Activated CD4-positive, alpha-beta T cell treated with anti-CD3 and anti-CD28 coated beads, Interleukin-2, amount 10 ng/mL, durations not matched to agents 7 days and 5 days (primary cell): ENCODE measurements at regions not wholly inside any gene's neighbourhood (a gene's known extent, or its start where the extent isn't known, plus 50 kb on each side); places are given as distances from the start of the nearest gene placed in this dataset.

Experiments used
- CTCF ChIA-PET: fragments of 350-600 bp; sonication (Branson Sonifier 250); formaldehyde crosslinking; loops from one replicate; lab custom pipeline; 2021; ENCODE audit warnings: antibody characterized with exemption; lab: Charles Lee
- POLR2A ChIA-PET: fragments of 350-600 bp; sonication (Branson Sonifier 250); formaldehyde crosslinking; loops from one replicate; lab custom pipeline; 2021; ENCODE audit warnings: antibody characterized with exemption; lab: Charles Lee
- DNase-seq: peaks from one replicate; pipeline ENCODE4 v3.0.0-alpha.2; 2020
- H3K27ac Mint-ChIP-seq: one replicate; pipeline ENCODE4 v1.8.0; 2021; ENCODE audit warnings: mild to moderate bottlenecking, moderate library complexity, mixed read lengths
- H3K27me3 Mint-ChIP-seq: one replicate; pipeline ENCODE4 v1.8.0; 2021; ENCODE audit warnings: mixed read lengths
- H3K36me3 Mint-ChIP-seq: one replicate; pipeline ENCODE4 v1.8.0; 2021; ENCODE audit warnings: low read depth, mixed read lengths
- H3K4me1 Mint-ChIP-seq: one replicate; pipeline ENCODE4 v1.8.0; 2021; ENCODE audit warnings: mixed read lengths
- H3K4me3 Mint-ChIP-seq: one replicate; pipeline ENCODE4 v1.8.0; 2021; ENCODE audit warnings: mild to moderate bottlenecking, moderate library complexity, mixed read lengths
- H3K9me3 Mint-ChIP-seq: one replicate; pipeline ENCODE4 v1.8.0; 2021; ENCODE audit warnings: mixed read lengths

- CTCF ChIA-PET, result no interaction called here
- POLR2A ChIA-PET, result no interaction called here
- no peak overlapping the region for H3K4me3 Mint-ChIP-seq
Measured at GRCh38 chr9:21590058-21590996, 108.2 kb upstream of the IFNE start.

GRCh38 chr9:21591221-21592062, 109.3 kb upstream of the IFNE start:
- no peak overlapping the region for H3K27ac Mint-ChIP-seq
- H3K4me3 Mint-ChIP-seq, result no peak overlapping the region
- no peaks in the 10 kb centered on the region for H3K36me3 Mint-ChIP-seq
- DNase-seq, result peak; percentile 43
- peaks cover 22% of the 10 kb centered on the region for H3K27me3 Mint-ChIP-seq
- ChIA-PET CTCF (interaction anchor here (0.8 kb wide), 1 partner anchor 17 kb away, joined by 4 read pairs; no protein-coding TSS in a partner anchor), POLR2A (no interaction called here)
- H3K4me1 Mint-ChIP-seq, result peaks cover 13% of the 10 kb centered on the region
- H3K9me3 Mint-ChIP-seq, result no peaks in the 10 kb centered on the region

More at GRCh38 chr9:21590058-21590996, 108.2 kb upstream of the IFNE start:
- H3K9me3 Mint-ChIP-seq, result no peaks in the 10 kb centered on the region
- H3K27ac Mint-ChIP-seq, result no peak overlapping the region
- peaks cover 21% of the 10 kb centered on the region for H3K4me1 Mint-ChIP-seq
- DNase-seq, result no peak
- peaks cover 13% of the 10 kb centered on the region for H3K27me3 Mint-ChIP-seq
- H3K36me3 Mint-ChIP-seq, result no peaks in the 10 kb centered on the region

DNA sequence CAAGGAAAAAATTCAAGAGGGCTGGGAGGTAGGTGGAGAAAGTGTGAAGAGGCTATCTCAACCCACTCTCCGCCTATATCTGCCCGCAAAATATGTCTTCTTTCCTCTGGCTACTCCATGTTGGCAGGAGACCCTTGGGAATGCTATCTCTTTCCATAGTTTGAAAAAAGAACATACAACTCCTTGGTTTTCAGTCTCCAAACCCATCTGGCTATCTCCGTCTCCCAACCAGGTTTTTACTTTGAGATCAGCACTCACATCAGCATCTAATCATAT, 109.9 kb upstream of the IFNE start:
- POLR2A ChIA-PET, result no interaction called here
- Mint-ChIP-seq H3K9me3 (no peaks in the 10 kb centered on the region), H3K27ac (no peak overlapping the region), H3K27me3 (peaks cover 25% of the 10 kb centered on the region), H3K36me3 (no peaks in the 10 kb centered on the region), H3K4me1 (peaks cover 13% of the 10 kb centered on the region), H3K4me3 (no peak overlapping the region)
- no peak for DNase-seq
- CTCF ChIA-PET, result interaction anchor here (0.8 kb wide), 1 partner anchor 18 kb away, joined by 4 read pairs; no protein-coding TSS in a partner anchor

- DNase-seq, result no peak
- ChIA-PET CTCF (no interaction called here), POLR2A (no interaction called here)
- H3K9me3 Mint-ChIP-seq, result no peaks in the 10 kb centered on the region
- H3K27me3 Mint-ChIP-seq, result peaks cover 22% of the 10 kb centered on the region
- H3K4me3 Mint-ChIP-seq, result no peak overlapping the region
- no peaks in the 10 kb centered on the region for H3K36me3 Mint-ChIP-seq
- peaks cover under 1% of the 10 kb centered on the region for H3K4me1 Mint-ChIP-seq
- no peak overlapping the region for H3K27ac Mint-ChIP-seq
Measured at GRCh38 chr9:21597284-21597683, 115.2 kb upstream of the IFNE start.

GRCh38 chr9:21598749-21599148, 116.6 kb upstream of the IFNE start:
- CTCF ChIA-PET, result no interaction called here
- POLR2A ChIA-PET, result no interaction called here
- no peaks in the 10 kb centered on the region for H3K4me1 Mint-ChIP-seq
- DNase-seq, result no peak
- H3K9me3 Mint-ChIP-seq, result no peaks in the 10 kb centered on the region
- H3K36me3 Mint-ChIP-seq, result no peaks in the 10 kb centered on the region
- H3K27me3 Mint-ChIP-seq, result peaks cover 22% of the 10 kb centered on the region
- H3K27ac Mint-ChIP-seq, result no peak overlapping the region
- H3K4me3 Mint-ChIP-seq, result no peak overlapping the region

DNA sequence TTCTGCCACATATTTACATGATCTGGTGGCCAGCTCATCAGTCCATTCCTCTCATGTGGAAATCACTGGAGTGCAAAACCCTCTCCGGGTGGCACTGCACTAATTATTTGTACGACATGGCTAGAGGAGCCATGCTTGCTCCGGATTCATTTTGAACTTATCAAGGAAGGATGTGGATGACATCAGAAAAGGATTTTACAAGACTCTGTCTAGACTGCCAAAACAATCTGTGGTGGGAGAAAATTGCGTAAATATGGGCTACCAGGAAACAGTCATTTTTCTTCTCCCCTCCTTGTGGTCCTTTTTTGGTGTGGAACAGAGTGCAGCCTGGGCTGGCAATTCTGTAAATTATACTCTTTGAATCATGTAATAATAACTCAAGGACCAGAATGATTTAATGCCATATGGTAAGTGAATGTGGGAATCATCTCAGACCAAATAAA, 123.4 kb upstream of the IFNE start:
- ChIA-PET CTCF (no interaction called here), POLR2A (no interaction called here)
- Mint-ChIP-seq H3K9me3 (peaks cover 11% of the 10 kb centered on the region), H3K36me3 (peaks cover 6% of the 10 kb centered on the region), H3K4me1 (peaks cover 16% of the 10 kb centered on the region), H3K27ac (no peak overlapping the region), H3K4me3 (no peak overlapping the region), H3K27me3 (peaks cover 10% of the 10 kb centered on the region)
- no peak for DNase-seq

GRCh38 chr9:21607576-21607975, 125.5 kb upstream of the IFNE start:
- Mint-ChIP-seq H3K36me3 (peaks cover 10% of the 10 kb centered on the region), H3K27ac (no peak overlapping the region), H3K4me3 (no peak overlapping the region), H3K4me1 (peaks cover 34% of the 10 kb centered on the region), H3K27me3 (peaks cover 10% of the 10 kb centered on the region), H3K9me3 (peaks cover 13% of the 10 kb centered on the region)
- DNase-seq, result no peak
- CTCF ChIA-PET, result no interaction called here
- POLR2A ChIA-PET, result no interaction called here

DNA sequence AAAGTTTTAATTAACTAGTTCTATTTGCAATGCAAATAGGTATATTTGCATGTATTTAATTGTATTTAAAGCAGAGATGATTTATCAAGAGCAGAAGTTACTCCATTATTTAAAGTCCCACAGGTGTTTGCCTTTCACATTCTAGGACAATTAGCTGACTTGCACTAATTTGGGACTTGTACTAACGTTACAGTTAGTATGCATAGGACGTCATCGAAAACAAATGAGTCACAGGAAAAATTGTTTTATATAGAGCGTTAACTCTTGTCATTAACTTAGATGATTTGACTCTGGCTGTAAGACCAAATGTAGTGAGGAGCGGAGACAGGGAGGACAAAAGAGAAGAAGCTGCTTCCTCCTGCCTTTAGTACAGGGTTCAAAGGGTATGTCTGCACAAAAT, 126.1 kb upstream of the IFNE start:
- ChIA-PET POLR2A (no interaction called here), CTCF (no interaction called here)
- no peak overlapping the region for H3K27ac Mint-ChIP-seq
- H3K27me3 Mint-ChIP-seq, result peaks cover 10% of the 10 kb centered on the region
- DNase-seq, result no peak
- H3K9me3 Mint-ChIP-seq, result peaks cover 13% of the 10 kb centered on the region
- H3K36me3 Mint-ChIP-seq, result peaks cover 10% of the 10 kb centered on the region
- no peak overlapping the region for H3K4me3 Mint-ChIP-seq
- H3K4me1 Mint-ChIP-seq, result peaks cover 36% of the 10 kb centered on the region

GRCh38 chr9:21609506-21609905, 127.4 kb upstream of the IFNE start:
- peaks cover 2% of the 10 kb centered on the region for H3K27me3 Mint-ChIP-seq
- H3K9me3 Mint-ChIP-seq, result peaks cover 13% of the 10 kb centered on the region
- no peak overlapping the region for H3K4me3 Mint-ChIP-seq
- peaks cover 44% of the 10 kb centered on the region for H3K4me1 Mint-ChIP-seq
- CTCF ChIA-PET, result no interaction called here
- POLR2A ChIA-PET, result no interaction called here
- H3K36me3 Mint-ChIP-seq, result peaks cover 10% of the 10 kb centered on the region
- H3K27ac Mint-ChIP-seq, result no peak overlapping the region
- DNase-seq, result no peak

DNA sequence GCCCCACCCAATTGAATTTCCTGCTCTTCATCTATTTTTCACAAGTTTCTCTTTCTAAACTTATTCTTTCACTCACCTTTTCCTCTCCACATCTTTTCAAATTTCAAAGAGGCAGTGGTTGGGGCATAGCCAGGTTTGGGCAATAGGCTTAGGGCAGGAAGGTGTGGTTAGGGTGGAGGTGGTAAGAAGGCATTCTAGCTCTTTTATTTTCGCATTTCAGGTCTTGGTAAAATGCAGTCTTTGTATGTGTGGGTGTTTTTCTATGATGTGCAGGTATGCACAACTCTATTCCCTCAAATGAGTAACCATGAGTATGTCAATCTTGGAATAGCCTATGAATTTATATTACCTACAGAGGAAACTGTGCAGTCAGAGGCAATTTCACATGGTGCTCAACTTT, 129.8 kb upstream of the IFNE start:
- Mint-ChIP-seq H3K4me3 (peak overlapping the region; percentile 28), H3K27me3 (no peaks in the 10 kb centered on the region), H3K9me3 (peaks cover 7% of the 10 kb centered on the region), H3K27ac (peak overlapping the region; percentile 61), H3K4me1 (peaks cover 53% of the 10 kb centered on the region), H3K36me3 (peaks cover 8% of the 10 kb centered on the region)
- ChIA-PET POLR2A (no interaction called here), CTCF (interaction anchor here (0.5 to 0.6 kb wide), 2 partner anchors 92 to 1884 kb away, joined by 3 to 5 read pairs; no protein-coding TSS in a partner anchor)
- peak; percentile 61 for DNase-seq

GRCh38 chr9:21615018-21615417, 132.9 kb upstream of the IFNE start:
- Mint-ChIP-seq H3K4me3 (no peak overlapping the region), H3K36me3 (peaks cover 7% of the 10 kb centered on the region), H3K27ac (no peak overlapping the region), H3K9me3 (peaks cover 3% of the 10 kb centered on the region), H3K4me1 (peaks cover 45% of the 10 kb centered on the region), H3K27me3 (peaks cover 2% of the 10 kb centered on the region)
- no peak for DNase-seq
- ChIA-PET CTCF (interaction anchor here (0.5 to 1.0 kb wide), 2 partner anchors 12 to 425 kb away, joined by 3 to 4 read pairs; no protein-coding TSS in a partner anchor), POLR2A (no interaction called here)

- ChIA-PET CTCF (interaction anchor here (0.5 to 1.0 kb wide), 2 partner anchors 12 to 425 kb away, joined by 3 to 4 read pairs; no protein-coding TSS in a partner anchor), POLR2A (no interaction called here)
- no peak overlapping the region for H3K4me3 Mint-ChIP-seq
- no peak for DNase-seq
- H3K27me3 Mint-ChIP-seq, result peaks cover 2% of the 10 kb centered on the region
- peaks cover 4% of the 10 kb centered on the region for H3K36me3 Mint-ChIP-seq
- H3K4me1 Mint-ChIP-seq, result peaks cover 44% of the 10 kb centered on the region
- H3K9me3 Mint-ChIP-seq, result peaks cover 2% of the 10 kb centered on the region
- H3K27ac Mint-ChIP-seq, result no peak overlapping the region
Measured at GRCh38 chr9:21615446-21615845, 133.3 kb upstream of the IFNE start.
